ENCODE measurements at regions not wholly inside any gene's neighbourhood (a gene's known extent, or its start where the extent isn't known, plus 50 kb on each side); places are given as distances from the start of the nearest gene placed in this dataset.

DNA sequence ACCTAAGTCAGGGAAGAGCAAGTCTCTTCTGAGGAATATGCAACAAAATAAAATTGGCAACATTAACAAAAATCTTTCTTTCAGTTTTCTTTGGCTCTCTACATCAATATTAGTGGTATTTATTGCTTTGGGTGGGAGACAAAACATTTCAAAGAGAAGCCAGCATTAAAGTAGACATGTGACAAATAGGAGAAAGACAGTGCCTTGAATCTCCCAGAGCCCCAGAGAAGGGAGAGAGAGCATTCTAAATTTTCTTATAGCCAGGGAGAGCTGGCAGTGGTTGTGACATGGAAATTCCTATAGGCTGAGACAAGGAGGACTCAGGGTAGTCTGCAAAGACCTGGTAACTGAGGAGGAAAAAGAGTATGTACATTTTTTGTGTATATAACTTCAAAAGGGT lies 79.4 kb upstream of the NREP start:
- DNase-seq (ENCODE audit: low read depth, low spot score), result no peak
- Mint-ChIP-seq H3K4me1 (no peaks in the 10 kb centered on the region), H3K27ac (ENCODE audit: unreplicated experiment) (no peak overlapping the region), H3K4me3 (no peak overlapping the region), H3K9me3 (peaks cover 1% of the 10 kb centered on the region), H3K36me3 (ENCODE audit: low read depth) (no peaks in the 10 kb centered on the region), H3K27me3 (ENCODE audit: low read depth) (no peaks in the 10 kb centered on the region)
- TF ChIP-seq, protein P1, sequence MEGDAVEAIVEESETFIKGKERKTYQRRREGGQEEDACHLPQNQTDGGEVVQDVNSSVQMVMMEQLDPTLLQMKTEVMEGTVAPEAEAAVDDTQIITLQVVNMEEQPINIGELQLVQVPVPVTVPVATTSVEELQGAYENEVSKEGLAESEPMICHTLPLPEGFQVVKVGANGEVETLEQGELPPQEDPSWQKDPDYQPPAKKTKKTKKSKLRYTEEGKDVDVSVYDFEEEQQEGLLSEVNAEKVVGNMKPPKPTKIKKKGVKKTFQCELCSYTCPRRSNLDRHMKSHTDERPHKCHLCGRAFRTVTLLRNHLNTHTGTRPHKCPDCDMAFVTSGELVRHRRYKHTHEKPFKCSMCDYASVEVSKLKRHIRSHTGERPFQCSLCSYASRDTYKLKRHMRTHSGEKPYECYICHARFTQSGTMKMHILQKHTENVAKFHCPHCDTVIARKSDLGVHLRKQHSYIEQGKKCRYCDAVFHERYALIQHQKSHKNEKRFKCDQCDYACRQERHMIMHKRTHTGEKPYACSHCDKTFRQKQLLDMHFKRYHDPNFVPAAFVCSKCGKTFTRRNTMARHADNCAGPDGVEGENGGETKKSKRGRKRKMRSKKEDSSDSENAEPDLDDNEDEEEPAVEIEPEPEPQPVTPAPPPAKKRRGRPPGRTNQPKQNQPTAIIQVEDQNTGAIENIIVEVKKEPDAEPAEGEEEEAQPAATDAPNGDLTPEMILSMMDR (conservative IDR thresholded peaks at IDR 0.05), result no peak

DNA sequence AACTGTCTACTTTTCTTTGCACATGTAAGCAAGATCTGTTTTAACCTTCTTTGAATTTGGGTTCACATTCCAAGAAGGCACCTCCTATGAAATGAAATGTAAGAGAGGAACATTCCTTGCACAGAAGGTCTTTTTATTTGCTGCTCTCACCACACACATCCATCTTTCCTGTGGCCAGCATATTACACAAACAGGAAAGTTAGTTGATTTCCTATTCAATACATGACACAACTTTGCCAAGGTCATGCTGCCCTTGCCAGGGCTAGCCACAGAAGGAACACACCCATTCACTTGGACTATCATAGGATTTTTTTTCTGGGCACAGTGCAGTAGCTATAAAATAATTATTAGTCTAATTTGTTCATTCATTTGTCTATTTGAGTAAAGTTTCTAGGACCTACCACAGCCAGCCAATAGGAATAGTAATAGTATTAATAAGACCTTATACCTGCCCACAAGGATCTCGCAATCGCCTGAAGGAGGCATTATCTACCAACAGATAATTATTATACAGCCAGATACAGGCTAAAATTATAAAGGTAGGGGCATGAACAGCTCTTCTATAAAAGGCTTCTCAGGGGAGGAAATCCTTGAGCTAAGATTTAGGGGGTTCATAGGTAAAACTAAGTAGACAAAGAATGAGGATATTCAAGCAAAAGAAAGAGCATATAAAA lies 78.1 kb upstream of the NREP start:
- TF ChIP-seq, protein P1 (conservative IDR thresholded peaks at IDR 0.05), result no peak
- Mint-ChIP-seq H3K27ac (ENCODE audit: unreplicated experiment) (no peak overlapping the region), H3K9me3 (peaks cover 5% of the 10 kb centered on the region), H3K4me3 (no peak overlapping the region), H3K4me1 (no peaks in the 10 kb centered on the region), H3K27me3 (ENCODE audit: low read depth) (no peaks in the 10 kb centered on the region), H3K36me3 (ENCODE audit: low read depth) (no peaks in the 10 kb centered on the region)
- no peak for DNase-seq (ENCODE audit: low read depth, low spot score)

DNA sequence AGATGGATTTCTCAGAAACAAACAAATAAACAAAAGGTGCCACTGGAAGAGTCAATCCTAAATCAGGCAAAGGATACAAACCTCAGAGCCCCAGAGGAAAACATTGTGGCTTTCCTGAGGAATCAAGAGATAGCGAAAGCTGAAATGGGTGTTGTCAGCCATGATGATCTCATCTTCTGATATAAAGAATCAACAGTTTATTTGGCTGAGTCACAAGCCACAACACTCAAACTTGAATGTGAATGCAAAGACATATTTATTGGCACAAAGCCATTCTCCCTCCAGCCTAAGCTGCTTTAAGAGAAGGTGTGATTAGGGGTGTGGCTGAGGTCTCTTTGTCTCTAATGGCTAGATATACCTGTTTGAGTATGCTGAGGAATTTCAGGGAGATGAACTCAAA lies 73.3 kb upstream of the NREP start:
- no peak for DNase-seq (ENCODE audit: low read depth, low spot score)
- no peak overlapping the region for H3K4me3 Mint-ChIP-seq
- no peak overlapping the region for H3K27ac Mint-ChIP-seq (ENCODE audit: unreplicated experiment)
- no peaks in the 10 kb centered on the region for H3K4me1 Mint-ChIP-seq
- TF ChIP-seq, protein P1 (conservative IDR thresholded peaks at IDR 0.05), result no peak
- H3K36me3 Mint-ChIP-seq (ENCODE audit: low read depth), result no peaks in the 10 kb centered on the region
- H3K9me3 Mint-ChIP-seq, result peaks cover 8% of the 10 kb centered on the region
- no peaks in the 10 kb centered on the region for H3K27me3 Mint-ChIP-seq (ENCODE audit: low read depth)

DNA sequence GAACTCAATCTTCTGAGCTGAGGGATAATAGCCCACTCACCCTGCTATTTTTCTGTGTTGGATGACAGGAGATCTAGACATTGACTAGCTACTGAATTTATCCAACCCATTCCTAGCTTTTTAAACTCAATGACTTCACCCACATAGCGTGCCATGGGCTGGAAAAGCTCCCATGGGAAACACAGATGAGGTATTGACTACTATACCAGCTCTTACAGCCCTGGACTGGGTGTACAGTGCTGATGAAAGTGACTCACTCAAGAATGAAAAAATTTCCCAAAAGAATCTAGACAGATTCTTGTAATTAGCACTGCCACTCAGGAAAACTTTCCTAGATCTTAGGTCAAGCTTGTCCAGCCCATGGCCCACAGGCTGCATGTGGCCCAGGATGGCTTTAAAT lies 72.7 kb upstream of the NREP start:
- no peaks in the 10 kb centered on the region for H3K36me3 Mint-ChIP-seq (ENCODE audit: low read depth)
- H3K4me1 Mint-ChIP-seq, result no peaks in the 10 kb centered on the region
- peaks cover 10% of the 10 kb centered on the region for H3K9me3 Mint-ChIP-seq
- DNase-seq (ENCODE audit: low read depth, low spot score), result no peak
- no peak overlapping the region for H3K4me3 Mint-ChIP-seq
- H3K27me3 Mint-ChIP-seq (ENCODE audit: low read depth), result no peaks in the 10 kb centered on the region
- TF ChIP-seq, protein P1 (conservative IDR thresholded peaks at IDR 0.05), result no peak
- H3K27ac Mint-ChIP-seq (ENCODE audit: unreplicated experiment), result no peak overlapping the region

DNA sequence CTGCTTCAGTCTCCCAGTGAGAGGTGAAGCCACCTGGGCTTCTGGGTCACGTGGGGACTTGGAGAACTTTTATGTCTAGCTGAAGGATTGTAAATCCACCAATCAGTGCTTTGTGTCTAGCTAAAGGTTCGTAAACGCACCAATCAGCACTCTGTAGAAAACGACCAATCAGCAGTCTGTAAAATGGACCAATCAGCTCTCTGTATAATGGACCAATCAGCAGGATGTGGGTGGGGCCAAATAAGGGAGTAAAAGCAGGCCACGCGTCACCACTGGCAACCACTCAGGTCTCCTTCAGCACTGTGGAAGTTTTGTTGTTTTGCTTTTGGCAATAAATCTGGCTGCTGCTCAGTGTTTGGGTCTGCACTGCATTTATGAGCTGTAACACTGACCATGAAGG lies 69.1 kb upstream of the NREP start:
- no peak overlapping the region for H3K27ac Mint-ChIP-seq (ENCODE audit: unreplicated experiment)
- no peaks in the 10 kb centered on the region for H3K36me3 Mint-ChIP-seq (ENCODE audit: low read depth)
- H3K9me3 Mint-ChIP-seq, result peaks cover 5% of the 10 kb centered on the region

More for the DNA sequence above, 69.1 kb upstream of the NREP start:
- H3K27me3 Mint-ChIP-seq (ENCODE audit: low read depth), result no peaks in the 10 kb centered on the region
- DNase-seq (ENCODE audit: low read depth, low spot score), result no peak
- no peaks in the 10 kb centered on the region for H3K4me1 Mint-ChIP-seq
- TF ChIP-seq, protein P1 (conservative IDR thresholded peaks at IDR 0.05), result no peak
- H3K4me3 Mint-ChIP-seq, result no peak overlapping the region
